ENCODE measurements at regions not wholly inside any gene's neighbourhood (a gene's known extent, or its start where the extent isn't known, plus 50 kb on each side); places are given as distances from the start of the nearest gene placed in this dataset.

- BruUV-seq (replicated peaks), result no TSS peak
Measured at GRCh38 chr3:3509665-3510064, 289.6 kb upstream of the LRRN1 start.

More at GRCh38 chr3:3509665-3510064, 289.6 kb upstream of the LRRN1 start:
- Histone ChIP-seq H3K27me3 (ENCODE audit: control insufficient read depth in 2 of 2, insufficient read depth in 2 of 2, low read length in 2 of 2) (no peaks in the 10 kb centered on the region), H3K4me1 (replicated peaks in 1 of 2; ENCODE audit: control insufficient read depth in 2 of 2, insufficient read depth in 2 of 2, low read length in 2 of 2) (no peaks in the 10 kb centered on the region), H4K20me1 (replicated peaks; ENCODE audit: control insufficient read depth, insufficient read depth, low read length) (no peaks in the 10 kb centered on the region), H3K4me2 (ENCODE audit: insufficient read depth, low read length) (no peak overlapping the region), H2AFZ (ENCODE audit: low read depth, low read length) (no peak overlapping the region), H3K27ac (ENCODE audit: extremely low read depth, low read depth, low read length) (no peak overlapping the region), H3K4me3 (no peak overlapping the region), H3K79me2 (ENCODE audit: control insufficient read depth, insufficient read depth, low read length) (no peaks in the 10 kb centered on the region), H3K9me3 (replicated peaks; ENCODE audit: control insufficient read depth, insufficient read depth, low read depth, low read length) (no peaks in the 10 kb centered on the region), H3K9me1 (ENCODE audit: control insufficient read depth, insufficient read depth, low read length) (no peaks in the 10 kb centered on the region), H3K9ac (ENCODE audit: insufficient read depth in 1 of 2, low read depth in 2 of 2, low read length in 2 of 2) (no peak overlapping the region), H3K36me3 (ENCODE audit: control insufficient read depth, insufficient read depth, low read length) (no peaks in the 10 kb centered on the region)
- DNase-seq (ENCODE audit: extremely low read depth in 1 of 4, low spot score in 3 of 4) (no peak), ATAC-seq (no peak), FAIRE-seq (no peak)
- WGBS (ENCODE audit: insufficient coverage, low coverage, missing lambda C conversion rate), result under 1% methylated on average over 6 of the region's 6 CpGs
- no peak for TF ChIP-seq DIDO1 (tag; IDR thresholded peaks at IDR 0.05; ENCODE audit: low read depth)
- no peak for TF ChIP-seq KDM5B (IDR thresholded peaks at IDR 0.05; ENCODE audit: insufficient replicate concordance, low read depth, low read length)
- TF ChIP-seq HEY1 (CRISPR knock-in tag; IDR thresholded peaks at IDR 0.05; ENCODE audit: borderline replicate concordance), result no peak
- no peak for TF ChIP-seq ARID3A (IDR thresholded peaks at IDR 0.05; ENCODE audit: borderline replicate concordance, low read depth, low read length)
- no peak for TF ChIP-seq ESRRA (IDR thresholded peaks at IDR 0.05; ENCODE audit: borderline replicate concordance, low read depth)
- ChIA-PET CTCF (ENCODE audit: low intra/inter-chr PET ratio) (no interaction called here), POLR2A (no interaction called here)
- in situ Hi-C loops (cut with MboI) (no loop called here), intact Hi-C loops (cut with micrococcal nuclease) (no loop called here)

Measured in K562 (cell line).